C4-2B (cell line): ENCODE measurements at regions not wholly inside any gene's neighbourhood (a gene's known extent, or its start where the extent isn't known, plus 50 kb on each side); places are given as distances from the start of the nearest gene placed in this dataset.
"Not testable (repeated sequence)": the region's sequence is repeated elsewhere in the genome, so short reads cannot be mapped to it uniquely, and the experiment has no call there.

ENCODE experiments used
- H3K27ac ChIP-seq: fragments of 450-650 bp; 2 replicates; pipeline ENCODE4 v1.5.1; 2017
- ZFX ChIP-seq: fragments of 450-650 bp; IDR thresholded peaks from 2 replicates; pipeline ENCODE4 v1.6.1; 2017
- TF ChIP-seq, protein P1 (sequence below): fragments of 450-650 bp; conservative IDR thresholded peaks from 2 replicates; pipeline ENCODE4 v1.5.1; 2017; ENCODE audit warnings: mild to moderate bottlenecking

DNA sequence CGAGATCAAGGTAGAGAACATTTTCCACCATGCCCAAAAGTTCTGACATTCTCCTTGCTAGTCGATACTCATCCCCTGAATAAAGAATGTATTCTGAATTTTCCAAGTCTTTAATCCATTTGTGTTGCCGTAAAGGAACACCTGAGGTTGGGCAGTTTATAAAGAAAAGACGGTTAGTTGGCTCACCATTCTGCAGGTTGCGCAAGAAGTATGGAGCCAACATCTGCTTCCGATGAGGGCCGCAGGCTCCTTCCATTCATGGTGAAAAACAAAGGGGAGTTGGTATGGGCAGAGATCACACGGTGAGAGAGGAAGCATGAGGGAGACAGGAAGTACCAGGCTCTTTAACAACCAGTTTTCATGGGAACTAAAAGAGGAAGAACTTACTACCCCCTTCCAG is 121.2 kb downstream of the DCLK3 start:
- no peak overlapping the region for H3K27ac ChIP-seq
- TF ChIP-seq, protein P1, sequence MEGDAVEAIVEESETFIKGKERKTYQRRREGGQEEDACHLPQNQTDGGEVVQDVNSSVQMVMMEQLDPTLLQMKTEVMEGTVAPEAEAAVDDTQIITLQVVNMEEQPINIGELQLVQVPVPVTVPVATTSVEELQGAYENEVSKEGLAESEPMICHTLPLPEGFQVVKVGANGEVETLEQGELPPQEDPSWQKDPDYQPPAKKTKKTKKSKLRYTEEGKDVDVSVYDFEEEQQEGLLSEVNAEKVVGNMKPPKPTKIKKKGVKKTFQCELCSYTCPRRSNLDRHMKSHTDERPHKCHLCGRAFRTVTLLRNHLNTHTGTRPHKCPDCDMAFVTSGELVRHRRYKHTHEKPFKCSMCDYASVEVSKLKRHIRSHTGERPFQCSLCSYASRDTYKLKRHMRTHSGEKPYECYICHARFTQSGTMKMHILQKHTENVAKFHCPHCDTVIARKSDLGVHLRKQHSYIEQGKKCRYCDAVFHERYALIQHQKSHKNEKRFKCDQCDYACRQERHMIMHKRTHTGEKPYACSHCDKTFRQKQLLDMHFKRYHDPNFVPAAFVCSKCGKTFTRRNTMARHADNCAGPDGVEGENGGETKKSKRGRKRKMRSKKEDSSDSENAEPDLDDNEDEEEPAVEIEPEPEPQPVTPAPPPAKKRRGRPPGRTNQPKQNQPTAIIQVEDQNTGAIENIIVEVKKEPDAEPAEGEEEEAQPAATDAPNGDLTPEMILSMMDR, result no peak
- TF ChIP-seq ZFX, result no peak

DNA sequence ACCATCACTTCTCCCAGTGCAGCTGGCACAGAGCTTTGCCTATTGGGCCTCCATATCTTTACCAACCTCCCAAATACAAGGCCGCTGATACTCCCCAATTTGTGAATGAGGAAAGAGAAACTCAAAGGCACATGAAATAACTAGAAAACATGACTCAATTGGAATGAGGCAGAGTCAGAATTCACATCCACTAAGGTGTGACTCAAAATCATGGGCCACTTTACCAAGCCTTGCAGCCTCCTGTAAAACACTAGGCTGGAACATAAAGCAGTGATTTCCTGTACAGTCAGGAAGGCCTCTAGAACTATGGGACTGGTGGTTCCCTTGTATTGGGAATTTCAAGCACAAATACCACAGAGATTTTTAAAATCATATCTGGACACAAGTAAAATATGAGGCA is 128.6 kb downstream of the DCLK3 start:
- TF ChIP-seq, protein P1, result no peak
- no peak for TF ChIP-seq ZFX
- H3K27ac ChIP-seq, result no peak overlapping the region

DNA sequence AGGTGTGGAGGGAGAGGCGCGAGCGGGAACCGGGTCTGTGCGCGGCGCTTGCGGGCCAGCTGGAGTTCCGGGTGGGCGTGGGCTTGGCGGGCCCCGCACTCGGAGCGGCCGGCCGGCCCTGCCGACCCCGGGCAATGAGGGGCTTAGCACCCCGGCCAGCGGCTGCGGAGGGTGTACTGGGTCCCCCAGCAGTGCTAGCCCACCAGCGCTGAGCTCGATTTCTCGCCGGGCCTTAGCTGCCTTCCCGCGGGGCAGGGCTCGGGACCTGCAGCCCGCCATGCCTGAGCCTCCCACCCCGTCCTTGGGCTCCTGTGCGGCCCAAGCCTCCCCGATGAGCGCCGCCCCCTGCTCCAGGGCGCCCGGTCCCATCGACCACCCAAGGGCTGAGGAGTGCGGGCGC is 130.5 kb downstream of the DCLK3 start:
- H3K27ac ChIP-seq, result not testable (repeated sequence)

DNA sequence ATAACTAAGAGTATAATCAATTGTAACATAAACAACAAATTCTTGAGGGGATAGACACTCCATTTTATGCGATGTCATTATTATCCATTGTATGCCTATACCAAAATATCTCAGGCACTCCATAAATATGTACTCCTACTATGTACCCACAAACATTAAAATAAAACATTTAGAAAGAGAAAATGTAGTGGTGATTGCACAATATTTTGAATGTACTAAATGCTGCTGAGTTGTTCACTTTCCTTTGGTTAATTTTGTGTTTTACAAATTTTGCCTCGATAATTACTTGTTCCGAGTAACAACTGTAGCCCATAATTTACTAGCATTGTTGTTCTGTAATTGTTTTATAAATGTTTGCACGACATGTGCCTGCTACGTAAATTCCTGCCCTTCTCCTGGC is 131.3 kb downstream of the DCLK3 start:
- no peak overlapping the region for H3K27ac ChIP-seq
- no peak for TF ChIP-seq ZFX
- TF ChIP-seq, protein P1, result no peak

GRCh38 chr3:36631549-36631948 is 132.8 kb downstream of the DCLK3 start:
- TF ChIP-seq, protein P1, result no peak
- no peak for TF ChIP-seq ZFX
- H3K27ac ChIP-seq, result no peak overlapping the region

DNA sequence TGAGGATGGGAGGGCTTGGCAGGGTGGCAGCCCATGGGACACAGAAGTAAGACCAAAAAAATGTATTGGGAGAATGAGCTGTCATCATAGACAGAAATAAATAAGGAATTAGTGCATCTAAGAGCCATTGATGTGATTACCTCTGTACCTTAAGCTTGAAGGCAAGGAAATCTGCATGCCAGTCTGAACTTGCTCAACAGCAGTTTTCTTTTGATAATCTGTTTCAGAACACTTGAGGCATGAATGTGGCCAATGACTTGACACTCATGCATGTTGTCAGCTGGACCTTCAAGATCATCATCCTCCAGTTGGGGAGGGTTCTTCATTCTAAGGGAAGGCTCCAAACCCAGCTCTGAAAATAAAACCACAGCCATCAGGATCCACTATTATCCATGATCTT is 148.5 kb downstream of the DCLK3 start:
- no peak for TF ChIP-seq ZFX
- TF ChIP-seq, protein P1, result no peak
- H3K27ac ChIP-seq, result no peak overlapping the region

DNA sequence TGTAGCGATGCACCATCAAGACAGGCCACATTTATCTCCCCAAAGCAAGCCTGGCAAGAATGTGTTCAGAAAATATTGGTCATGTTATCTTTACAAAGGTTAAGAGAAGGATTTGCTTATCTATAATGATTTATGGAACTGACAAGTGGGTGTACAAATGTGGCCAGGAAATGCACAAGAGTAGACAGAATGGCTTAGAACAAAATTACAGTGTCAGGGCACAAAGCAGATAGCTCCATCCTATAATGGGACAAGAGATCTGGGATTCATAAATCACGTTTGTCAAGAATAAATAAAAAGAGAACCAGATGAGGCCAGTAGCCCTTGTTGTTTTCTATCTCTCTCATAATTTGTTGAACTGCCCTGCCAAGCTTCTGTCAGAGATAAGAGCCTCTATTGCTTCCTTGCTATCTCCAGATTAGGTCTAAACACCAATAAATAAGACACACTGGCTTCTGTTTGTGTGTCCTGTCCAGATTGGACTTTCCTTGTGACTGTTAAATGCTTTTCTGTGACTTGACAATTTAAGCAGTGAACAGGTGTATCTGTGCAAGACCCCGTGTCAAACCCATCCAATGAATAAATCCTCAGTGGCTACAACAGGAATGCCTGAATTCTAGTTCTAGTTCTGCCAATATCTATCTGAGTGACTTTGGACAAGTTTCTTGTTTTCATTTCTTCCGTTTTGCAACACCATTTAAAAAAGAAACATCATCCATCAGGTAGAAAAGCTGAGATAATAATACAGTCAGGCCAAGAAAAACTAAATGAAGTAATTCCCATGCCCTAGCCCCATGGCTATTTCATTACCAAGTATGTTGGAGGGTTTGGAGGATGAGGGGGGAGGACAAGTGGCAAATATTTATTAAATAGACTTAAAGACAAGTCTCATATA is 157.2 kb downstream of the DCLK3 start:
- H3K27ac ChIP-seq, result no peak overlapping the region
- TF ChIP-seq, protein P1, result no peak
- no peak for TF ChIP-seq ZFX

DNA sequence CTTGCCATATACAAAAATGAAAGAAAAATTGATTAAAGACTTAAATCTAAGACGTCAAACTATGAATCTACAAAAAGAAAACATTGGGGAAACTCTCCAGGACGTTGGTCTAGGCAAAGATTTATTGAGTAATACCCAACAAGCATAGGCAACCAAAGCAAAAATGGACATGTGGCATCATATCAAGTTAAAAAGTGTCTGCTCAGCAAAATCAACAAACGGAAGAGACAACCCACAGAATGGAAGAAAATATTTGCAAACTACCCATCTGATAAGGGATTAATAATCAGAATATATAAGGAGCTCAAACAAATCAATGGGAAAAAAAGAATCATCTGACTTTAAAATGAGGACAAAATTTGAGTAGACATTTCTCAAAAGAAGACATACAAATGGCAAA is 160.9 kb downstream of the DCLK3 start:
- H3K27ac ChIP-seq, result no peak overlapping the region
- TF ChIP-seq, protein P1, result no peak
- no peak for TF ChIP-seq ZFX
